Neuronal stem cell (in vitro differentiated cells): ENCODE measurements at regions not wholly inside any gene's neighbourhood (a gene's known extent, or its start where the extent isn't known, plus 50 kb on each side); places are given as distances from the start of the nearest gene placed in this dataset.

Source experiments
- DNase-seq: peaks from one replicate; pipeline ENCODE4 v3.0.0-alpha.2; 2013; ENCODE audit warnings: low spot score
- H2AFZ ChIP-seq: one replicate; pipeline ENCODE4 v1.6.1; 2013; ENCODE audit warnings: mild to moderate bottlenecking, low read length, inconsistent platforms
- H2AK5ac ChIP-seq: 2 replicates; pipeline ENCODE4 v1.6.1; 2013; ENCODE audit warnings: low read depth, mild to moderate bottlenecking, inconsistent platforms, low read length, moderate library complexity, mixed read lengths
- H2BK120ac ChIP-seq: 2 replicates; pipeline ENCODE4 v1.6.1; 2013; ENCODE audit warnings: low read depth, mild to moderate bottlenecking, inconsistent platforms, low read length, moderate library complexity, mixed read lengths
- H2BK12ac ChIP-seq: one replicate; pipeline ENCODE4 v1.6.1; 2013; ENCODE audit warnings: low read length, inconsistent platforms
- H2BK15ac ChIP-seq: 2 replicates; pipeline ENCODE4 v1.6.1; 2013; ENCODE audit warnings: mild to moderate bottlenecking, low read length, inconsistent platforms, mixed read lengths
- H2BK5ac ChIP-seq: one replicate; pipeline ENCODE4 v1.6.1; 2013; ENCODE audit warnings: inconsistent platforms, mild to moderate bottlenecking, low read length, moderate library complexity
- H3K14ac ChIP-seq: one replicate; pipeline ENCODE4 v1.6.1; 2013; ENCODE audit warnings: low read length, inconsistent platforms
- H3K18ac ChIP-seq: 2 replicates; pipeline ENCODE4 v1.6.1; 2013; ENCODE audit warnings: low read length, inconsistent platforms
- H3K23ac ChIP-seq: 2 replicates; pipeline ENCODE4 v1.6.1; 2013; ENCODE audit warnings: low read depth, mild to moderate bottlenecking, mixed read lengths, low read length, inconsistent platforms; ENCODE audit not compliant: poor library complexity
- H3K27ac ChIP-seq: replicated peaks from 3 replicates; pipeline ENCODE4 v1.5.1; 2013; ENCODE audit warnings: low read length, inconsistent platforms
- H3K27me3 ChIP-seq, 3 experiments: 2 replicates each; pipeline ENCODE4 v1.6.1; 2013; ENCODE audit warnings: low read length in 3 of 3, mild to moderate bottlenecking in 2 of 3, inconsistent platforms in 1 of 3, low read depth in 1 of 3, mixed read lengths in 1 of 3, moderate library complexity in 1 of 3; ENCODE audit not compliant: control insufficient read depth in 3 of 3, insufficient read depth in 3 of 3
- H3K36me3 ChIP-seq, 2 donors: replicated peaks in 1 of 2; 2 replicates each; pipeline ENCODE4 v1.6.1; 2013; ENCODE audit warnings: low read length in 2 of 2; ENCODE audit not compliant: control insufficient read depth in 2 of 2, insufficient read depth in 2 of 2
- H3K4ac ChIP-seq: 2 replicates; pipeline ENCODE4 v1.6.1; 2013; ENCODE audit warnings: inconsistent platforms, mild to moderate bottlenecking, low read length, moderate library complexity
- H3K4me1 ChIP-seq, 2 donors: 1 replicate in 1 of 2; 2 replicates in 1 of 2; pipeline ENCODE4 v1.6.1; 2013; ENCODE audit warnings: low read length in 2 of 2, low read depth in 1 of 2; ENCODE audit not compliant: control insufficient read depth in 2 of 2, insufficient read depth in 1 of 2
- H3K4me2 ChIP-seq: one replicate; pipeline ENCODE4 v1.6.1; 2013; ENCODE audit warnings: mild to moderate bottlenecking, low read length, inconsistent platforms; ENCODE audit not compliant: insufficient read depth, poor library complexity, severe bottlenecking
- H3K4me3 ChIP-seq, 2 donors: 2 replicates each; pipeline ENCODE4 v1.5.1; 2013; ENCODE audit warnings: low read length in 2 of 2, mild to moderate bottlenecking in 2 of 2, inconsistent platforms in 1 of 2, moderate library complexity in 1 of 2
- H3K79me1 ChIP-seq: one replicate; pipeline ENCODE4 v1.6.1; 2013; ENCODE audit warnings: low read depth, mild to moderate bottlenecking, inconsistent platforms, low read length, moderate library complexity
- H3K9ac ChIP-seq: one replicate; pipeline ENCODE4 v1.6.1; 2013; ENCODE audit warnings: mild to moderate bottlenecking, low read depth, low read length, inconsistent platforms; ENCODE audit not compliant: poor library complexity
- H3K9me3 ChIP-seq, 2 donors: replicated peaks in 1 of 2; 2 replicates each; pipeline versions ENCODE3 to v1.6.1; 2013; ENCODE audit warnings: low read length in 2 of 2, mild to moderate bottlenecking in 2 of 2, inconsistent platforms in 1 of 2, low read depth in 1 of 2, mixed read lengths in 1 of 2, moderate library complexity in 1 of 2; ENCODE audit not compliant: control insufficient read depth in 2 of 2, insufficient read depth in 1 of 2
- H4K8ac ChIP-seq: one replicate; pipeline ENCODE4 v1.6.1; 2013; ENCODE audit warnings: low read depth, mild to moderate bottlenecking, inconsistent platforms, low read length, moderate library complexity
- H4K91ac ChIP-seq: one replicate; pipeline ENCODE4 v1.6.1; 2013; ENCODE audit warnings: low read length, low read depth, mild to moderate bottlenecking, inconsistent platforms; ENCODE audit not compliant: poor library complexity
- WGBS, 2 donors: extraction: QIAGEN DNeasy Blood & Tissue Kit; methylation state at CpG; one replicate each; pipeline ENCODE4 v1.1.7; 2013; ENCODE audit warnings: missing lambda C conversion rate in 2 of 2, mixed read lengths in 1 of 2; ENCODE audit not compliant: insufficient read length in 2 of 2, insufficient replicate concordance in 1 of 2; ENCODE audit errors: extremely low coverage in 2 of 2; 5-methylcytosine and 5-hydroxymethylcytosine counted together

DNA sequence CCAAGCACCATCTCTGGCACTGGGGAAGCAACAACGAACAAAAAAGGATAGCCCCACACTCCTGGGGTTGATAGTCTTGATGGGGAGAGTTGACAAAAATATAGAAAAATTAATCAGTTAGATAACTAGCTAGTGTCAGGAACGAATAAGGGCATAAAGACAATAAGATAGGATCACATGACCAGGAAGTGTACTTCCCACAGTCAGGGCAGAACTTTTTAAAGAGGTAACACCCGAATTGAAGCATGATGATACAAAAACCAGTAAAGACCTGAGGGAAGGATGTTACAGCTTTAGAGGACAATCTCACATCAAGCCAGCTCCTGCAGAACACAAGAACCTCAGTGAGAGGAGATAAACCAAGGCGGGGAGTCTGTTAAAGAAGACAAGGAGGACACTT lies 295.4 kb upstream of the CRIM1 start:
- no peaks in the 10 kb centered on the region for H3K9me3 ChIP-seq
- no peak overlapping the region for H3K23ac ChIP-seq
- H2BK5ac ChIP-seq = no peak overlapping the region
- no peak overlapping the region for H2AFZ ChIP-seq
- no peak overlapping the region for H3K14ac ChIP-seq
- no peak overlapping the region for H3K4ac ChIP-seq
- no peaks in the 10 kb centered on the region for H3K27me3 ChIP-seq
- no peaks in the 10 kb centered on the region for H3K4me1 ChIP-seq
- H3K27ac ChIP-seq = no peak overlapping the region
- no peak overlapping the region for H4K8ac ChIP-seq
- no peak for DNase-seq
- no CpG with 5 or more reads among the region's 4 CpGs for WGBS, 2 donors
- H3K9ac ChIP-seq = no peak overlapping the region
- no peak overlapping the region for H2BK120ac ChIP-seq
- no peak overlapping the region for H3K18ac ChIP-seq
- no peak overlapping the region for H2AK5ac ChIP-seq
- H3K4me2 ChIP-seq = no peak overlapping the region
- no peaks in the 10 kb centered on the region for H3K36me3 ChIP-seq
- no peak overlapping the region for H4K91ac ChIP-seq
- no peaks in the 10 kb centered on the region for H3K79me1 ChIP-seq
- no peak overlapping the region for H3K4me3 ChIP-seq
- H2BK15ac ChIP-seq = no peak overlapping the region
- no peak overlapping the region for H2BK12ac ChIP-seq

DNA sequence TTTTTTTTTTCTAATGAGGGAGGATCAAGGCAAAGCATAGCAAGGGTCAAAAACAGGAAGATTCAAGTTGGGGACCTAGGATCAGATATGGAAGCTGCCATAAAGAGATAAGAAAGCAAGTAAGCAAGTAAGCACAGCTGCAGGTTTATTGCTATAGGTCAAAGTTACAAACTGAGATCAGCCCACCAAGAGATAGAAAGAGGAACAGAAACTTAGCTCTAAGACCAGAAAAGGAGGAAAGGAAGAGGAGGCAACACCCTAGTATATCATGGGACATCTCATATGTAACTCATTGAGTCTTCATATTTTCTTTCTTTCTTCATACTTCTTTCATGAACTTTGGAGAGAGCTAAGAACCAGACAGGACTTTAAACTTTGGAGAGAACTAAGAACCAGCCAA lies 295.9 kb upstream of the CRIM1 start:
- Histone ChIP-seq H3K4me2 (no peak overlapping the region), H2BK15ac (no peak overlapping the region), H4K91ac (no peak overlapping the region), H3K4me1 (no peaks in the 10 kb centered on the region), H2BK5ac (no peak overlapping the region), H2AFZ (no peak overlapping the region), H3K4me3 (no peak overlapping the region), H3K4ac (no peak overlapping the region), H3K9me3 (no peaks in the 10 kb centered on the region), H2AK5ac (no peak overlapping the region), H2BK12ac (no peak overlapping the region), H3K27me3 (no peaks in the 10 kb centered on the region), H3K23ac (no peak overlapping the region), H2BK120ac (no peak overlapping the region), H3K18ac (no peak overlapping the region), H3K79me1 (no peaks in the 10 kb centered on the region), H4K8ac (no peak overlapping the region), H3K36me3 (no peaks in the 10 kb centered on the region), H3K9ac (no peak overlapping the region), H3K14ac (no peak overlapping the region), H3K27ac (no peak overlapping the region)
- DNase-seq = no peak

DNA sequence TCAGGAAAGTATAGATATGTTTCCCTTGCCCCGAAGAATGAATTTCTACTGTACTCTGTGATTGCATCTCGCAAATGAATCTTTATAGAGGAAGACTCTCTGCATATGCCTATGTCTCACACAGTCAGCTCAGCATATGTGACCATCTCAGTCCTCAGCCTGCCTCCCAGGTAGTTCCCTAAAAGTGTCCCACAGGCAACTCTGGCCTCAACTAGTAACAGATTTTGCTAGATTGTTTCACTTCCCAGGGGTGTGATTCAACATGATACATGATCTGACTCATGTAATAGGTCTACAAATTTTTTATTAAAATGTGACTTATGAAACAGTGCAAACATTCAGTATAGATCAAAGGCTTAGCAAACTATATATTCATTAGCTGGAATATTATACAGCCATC lies 296.6 kb upstream of the CRIM1 start:
- Histone ChIP-seq H3K4me1 (no peaks in the 10 kb centered on the region), H3K4ac (no peak overlapping the region), H3K27me3 (no peaks in the 10 kb centered on the region), H4K8ac (no peak overlapping the region), H3K9ac (no peak overlapping the region), H3K4me2 (no peak overlapping the region), H3K79me1 (no peaks in the 10 kb centered on the region), H2AK5ac (no peak overlapping the region), H2BK15ac (no peak overlapping the region), H3K36me3 (no peaks in the 10 kb centered on the region), H2AFZ (no peak overlapping the region), H2BK120ac (no peak overlapping the region), H3K9me3 (no peaks in the 10 kb centered on the region), H3K4me3 (no peak overlapping the region), H3K14ac (no peak overlapping the region), H4K91ac (no peak overlapping the region), H3K18ac (no peak overlapping the region), H2BK5ac (no peak overlapping the region), H2BK12ac (no peak overlapping the region), H3K27ac (no peak overlapping the region), H3K23ac (no peak overlapping the region)
- whole genome bisulfite sequencing, 2 donors = no CpG with 5 or more reads among the region's 2 CpGs
- no peak for DNase-seq

DNA sequence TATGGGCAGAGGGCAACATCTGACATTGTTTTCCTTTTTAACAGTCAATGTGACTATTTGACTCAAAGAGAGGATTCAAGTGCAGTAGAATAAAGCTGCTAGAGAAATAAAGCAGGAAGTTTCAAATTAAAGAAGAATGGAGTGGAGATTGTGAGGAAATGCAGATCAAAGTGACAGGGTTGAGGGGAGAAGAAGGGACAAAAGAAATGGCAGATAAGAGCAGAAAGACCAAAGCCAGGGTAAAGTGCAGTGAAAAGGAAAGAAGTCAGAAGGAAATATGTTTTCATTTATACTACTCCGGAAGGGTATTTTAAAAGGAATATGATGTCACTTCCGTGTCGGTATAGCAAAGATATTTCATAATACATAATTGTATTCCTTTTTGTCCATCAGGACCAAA lies 297.5 kb upstream of the CRIM1 start:
- H4K91ac ChIP-seq = no peak overlapping the region
- peak overlapping the region; percentile 40 for H2AFZ ChIP-seq
- H4K8ac ChIP-seq = no peak overlapping the region
- H3K9ac ChIP-seq = no peak overlapping the region
- H2BK12ac ChIP-seq = no peak overlapping the region
- H3K4me3 ChIP-seq = no peak overlapping the region
- H3K23ac ChIP-seq = no peak overlapping the region
- no peak overlapping the region for H2BK15ac ChIP-seq
- no peaks in the 10 kb centered on the region for H3K9me3 ChIP-seq
- DNase-seq = no peak
- no peak overlapping the region for H3K18ac ChIP-seq
- no peak overlapping the region for H2AK5ac ChIP-seq
- no peak overlapping the region for H3K4me2 ChIP-seq
- H3K27ac ChIP-seq = no peak overlapping the region
- WGBS, 2 donors = no CpG with 5 or more reads among the region's 3 CpGs
- H3K79me1 ChIP-seq = no peaks in the 10 kb centered on the region
- no peaks in the 10 kb centered on the region for H3K4me1 ChIP-seq
- no peak overlapping the region for H3K14ac ChIP-seq
- H3K27me3 ChIP-seq = no peaks in the 10 kb centered on the region
- no peak overlapping the region for H3K4ac ChIP-seq
- no peaks in the 10 kb centered on the region for H3K36me3 ChIP-seq
- no peak overlapping the region for H2BK5ac ChIP-seq
- H2BK120ac ChIP-seq = no peak overlapping the region
